ENCODE measurements at regions not wholly inside any gene's neighbourhood (a gene's known extent, or its start where the extent isn't known, plus 50 kb on each side); places are given as distances from the start of the nearest gene placed in this dataset.

- peaks cover 9% of the 10 kb centered on the region for H3K36me3 Mint-ChIP-seq (ENCODE audit: low read depth)
- H3K4me1 Mint-ChIP-seq: peaks cover 19% of the 10 kb centered on the region
- TF ChIP-seq, protein P1, sequence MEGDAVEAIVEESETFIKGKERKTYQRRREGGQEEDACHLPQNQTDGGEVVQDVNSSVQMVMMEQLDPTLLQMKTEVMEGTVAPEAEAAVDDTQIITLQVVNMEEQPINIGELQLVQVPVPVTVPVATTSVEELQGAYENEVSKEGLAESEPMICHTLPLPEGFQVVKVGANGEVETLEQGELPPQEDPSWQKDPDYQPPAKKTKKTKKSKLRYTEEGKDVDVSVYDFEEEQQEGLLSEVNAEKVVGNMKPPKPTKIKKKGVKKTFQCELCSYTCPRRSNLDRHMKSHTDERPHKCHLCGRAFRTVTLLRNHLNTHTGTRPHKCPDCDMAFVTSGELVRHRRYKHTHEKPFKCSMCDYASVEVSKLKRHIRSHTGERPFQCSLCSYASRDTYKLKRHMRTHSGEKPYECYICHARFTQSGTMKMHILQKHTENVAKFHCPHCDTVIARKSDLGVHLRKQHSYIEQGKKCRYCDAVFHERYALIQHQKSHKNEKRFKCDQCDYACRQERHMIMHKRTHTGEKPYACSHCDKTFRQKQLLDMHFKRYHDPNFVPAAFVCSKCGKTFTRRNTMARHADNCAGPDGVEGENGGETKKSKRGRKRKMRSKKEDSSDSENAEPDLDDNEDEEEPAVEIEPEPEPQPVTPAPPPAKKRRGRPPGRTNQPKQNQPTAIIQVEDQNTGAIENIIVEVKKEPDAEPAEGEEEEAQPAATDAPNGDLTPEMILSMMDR (IDR thresholded peaks at IDR 0.05; ENCODE audit: unreplicated experiment in 3 of 3): no peak
- H3K9me3 Mint-ChIP-seq: peaks cover 26% of the 10 kb centered on the region
- no peak overlapping the region for H3K4me3 Mint-ChIP-seq
- no peak overlapping the region for H3K27ac Mint-ChIP-seq
- H3K27me3 Mint-ChIP-seq (ENCODE audit: low read depth): no peaks in the 10 kb centered on the region
These were observed 196.1 kb upstream of the ZEB2 start for GRCh38 chr2:144715992-144716391.

DNA sequence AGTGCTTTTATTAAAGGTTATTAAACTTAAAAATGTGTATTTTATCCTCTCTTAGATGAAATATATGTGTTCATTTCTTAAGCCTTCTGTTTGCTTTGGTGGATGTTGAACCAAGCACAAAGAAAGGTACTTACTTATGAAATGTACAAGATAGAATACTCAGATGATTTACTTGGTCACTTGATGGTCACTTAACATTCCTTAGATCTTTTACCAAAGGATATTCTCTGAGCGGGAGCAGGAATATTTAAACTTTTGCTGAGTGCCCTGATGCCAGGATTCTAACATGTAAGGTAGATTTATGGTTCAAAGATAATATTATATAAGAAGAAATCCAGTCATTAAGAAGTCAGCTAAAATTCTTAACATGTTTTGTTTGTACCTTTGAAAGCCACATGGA, 193.5 kb upstream of the ZEB2 start:
- Mint-ChIP-seq H3K4me1 (peaks cover 19% of the 10 kb centered on the region), H3K9me3 (peaks cover 21% of the 10 kb centered on the region), H3K27ac (no peak overlapping the region), H3K36me3 (ENCODE audit: low read depth) (peaks cover 8% of the 10 kb centered on the region), H3K27me3 (ENCODE audit: low read depth) (no peaks in the 10 kb centered on the region), H3K4me3 (no peak overlapping the region)
- TF ChIP-seq, protein P1 (IDR thresholded peaks at IDR 0.05; ENCODE audit: unreplicated experiment in 3 of 3): no peak

DNA sequence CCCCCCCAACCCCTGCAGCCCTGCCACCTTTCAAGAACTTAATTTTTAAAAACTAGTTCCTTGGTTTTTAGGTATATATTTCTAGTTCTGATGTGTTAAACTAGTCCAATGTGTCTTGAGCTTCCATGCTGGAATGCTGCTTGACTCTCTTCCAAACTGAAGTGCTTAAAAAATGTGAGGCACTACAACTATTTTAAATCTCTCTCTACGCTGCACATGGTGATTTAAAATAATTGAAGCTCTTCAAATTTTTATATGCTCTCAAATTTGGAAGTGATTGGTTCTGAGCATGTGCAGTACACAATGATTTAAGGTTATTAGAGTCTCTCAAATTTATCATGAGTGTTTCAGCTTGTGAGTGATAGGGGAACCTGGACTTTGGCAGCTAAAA, 192.6 kb upstream of the ZEB2 start:
- no peak overlapping the region for H3K4me3 Mint-ChIP-seq
- TF ChIP-seq, protein P1 (IDR thresholded peaks at IDR 0.05; ENCODE audit: unreplicated experiment in 3 of 3): no peak
- peak overlapping the region; percentile 32 to 61 (median 33) for H3K27ac Mint-ChIP-seq
- peaks cover 12% of the 10 kb centered on the region for H3K9me3 Mint-ChIP-seq
- peaks cover 23% of the 10 kb centered on the region for H3K4me1 Mint-ChIP-seq
- no peaks in the 10 kb centered on the region for H3K36me3 Mint-ChIP-seq (ENCODE audit: low read depth)
- no peaks in the 10 kb centered on the region for H3K27me3 Mint-ChIP-seq (ENCODE audit: low read depth)

DNA sequence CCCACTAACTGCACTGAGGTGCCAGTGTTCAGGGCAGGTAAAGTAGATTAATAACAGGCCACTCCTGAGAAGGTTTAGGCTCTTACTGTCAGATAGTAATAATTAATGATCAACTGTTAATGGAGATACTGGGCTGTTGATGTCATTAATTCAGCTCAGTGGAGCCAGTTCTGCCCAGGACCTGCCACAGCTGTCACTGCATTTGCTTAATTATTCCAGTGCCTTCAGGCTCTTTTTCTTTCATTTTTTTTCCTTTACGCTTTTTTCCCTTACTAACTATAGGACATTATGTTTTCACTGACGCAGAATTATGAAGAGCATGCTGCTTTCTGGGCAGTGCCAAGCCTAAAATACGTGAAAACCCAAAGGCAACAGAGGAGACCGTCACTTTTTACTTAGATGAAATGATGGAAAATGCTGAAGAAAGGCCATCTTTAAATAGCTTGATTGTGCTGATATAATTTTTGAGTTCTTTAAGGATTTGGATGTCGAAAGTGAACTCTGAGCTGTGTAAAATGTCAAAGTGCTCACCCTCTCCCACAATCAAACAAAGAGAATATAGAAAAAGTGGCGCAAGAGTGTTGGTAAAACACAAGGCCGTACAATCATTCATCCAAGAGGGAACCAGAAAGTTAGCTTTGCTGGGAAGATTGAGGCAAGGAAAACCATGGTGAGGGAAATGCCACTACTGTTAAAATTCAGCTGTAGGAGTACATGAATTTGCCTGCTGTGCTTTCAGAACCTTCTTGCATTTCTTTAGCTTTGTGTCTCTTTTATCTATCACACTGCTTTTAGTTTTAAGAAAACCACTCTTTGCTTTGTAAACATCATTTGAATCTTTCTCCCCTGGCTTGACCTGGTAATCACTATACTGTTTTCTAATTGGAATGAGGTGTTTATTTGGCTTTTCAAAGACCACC, 192.0 kb upstream of the ZEB2 start:
- TF ChIP-seq, protein P1 (IDR thresholded peaks at IDR 0.05; ENCODE audit: unreplicated experiment in 3 of 3): no peak
- no peaks in the 10 kb centered on the region for H3K27me3 Mint-ChIP-seq (ENCODE audit: low read depth)
- H3K36me3 Mint-ChIP-seq (ENCODE audit: low read depth): no peaks in the 10 kb centered on the region
- no peak overlapping the region for H3K4me3 Mint-ChIP-seq
- H3K27ac Mint-ChIP-seq: peak overlapping the region; percentile 32 to 61 (median 33)
- peaks cover 6% of the 10 kb centered on the region for H3K9me3 Mint-ChIP-seq
- H3K4me1 Mint-ChIP-seq: peaks cover 23% of the 10 kb centered on the region

DNA sequence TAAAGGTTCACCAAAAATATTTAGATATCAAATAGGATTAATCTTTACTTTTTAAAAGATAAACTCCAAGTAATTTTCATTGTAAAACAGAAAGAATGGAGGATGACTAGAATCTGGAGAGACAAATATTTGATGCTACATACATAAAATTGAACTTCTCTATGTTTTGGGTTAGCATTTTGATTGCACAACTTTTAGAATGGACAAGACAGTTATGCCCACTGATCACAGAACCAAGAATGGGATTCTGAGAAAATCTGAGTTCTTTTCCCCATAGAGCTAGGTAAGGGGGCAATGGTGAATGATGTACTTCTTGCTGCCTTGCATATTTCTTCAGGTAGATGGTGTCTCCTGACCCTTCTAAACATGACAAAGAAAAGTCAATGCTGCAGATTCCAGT, 191.2 kb upstream of the ZEB2 start:
- H3K4me3 Mint-ChIP-seq: no peak overlapping the region
- no peaks in the 10 kb centered on the region for H3K9me3 Mint-ChIP-seq
- no peak overlapping the region for H3K27ac Mint-ChIP-seq
- TF ChIP-seq, protein P1 (IDR thresholded peaks at IDR 0.05; ENCODE audit: unreplicated experiment in 3 of 3): no peak
- H3K36me3 Mint-ChIP-seq (ENCODE audit: low read depth): no peaks in the 10 kb centered on the region
- peaks cover 23% of the 10 kb centered on the region for H3K4me1 Mint-ChIP-seq
- H3K27me3 Mint-ChIP-seq (ENCODE audit: low read depth): no peaks in the 10 kb centered on the region

DNA sequence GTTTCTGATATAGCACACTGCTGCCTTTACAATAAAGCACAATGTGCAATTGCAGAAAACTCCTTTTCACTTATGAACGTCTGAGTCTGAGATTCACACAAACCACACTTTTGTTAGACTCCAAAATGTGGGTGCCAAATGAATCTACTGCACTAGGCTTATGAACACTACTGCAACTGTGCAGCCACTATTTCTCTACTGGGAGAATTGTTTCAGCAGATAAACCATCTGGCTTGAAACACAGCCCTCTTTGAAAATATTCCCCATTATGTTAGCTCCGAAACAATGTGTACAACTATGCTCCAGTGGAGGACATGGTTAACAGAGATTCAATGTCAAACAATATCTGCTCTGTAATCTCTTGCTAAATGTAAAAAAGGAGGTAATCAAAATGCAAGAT, 188.7 kb upstream of the ZEB2 start:
- Mint-ChIP-seq H3K27me3 (ENCODE audit: low read depth) (no peaks in the 10 kb centered on the region), H3K36me3 (ENCODE audit: low read depth) (no peaks in the 10 kb centered on the region), H3K4me3 (no peak overlapping the region), H3K4me1 (peaks cover 23% of the 10 kb centered on the region), H3K27ac (no peak overlapping the region), H3K9me3 (no peaks in the 10 kb centered on the region)
- TF ChIP-seq, protein P1 (IDR thresholded peaks at IDR 0.05; ENCODE audit: unreplicated experiment in 3 of 3): no peak
